ENCODE measurements at regions not wholly inside any gene's neighbourhood (a gene's known extent, or its start where the extent isn't known, plus 50 kb on each side); places are given as distances from the start of the nearest gene placed in this dataset.

DNA sequence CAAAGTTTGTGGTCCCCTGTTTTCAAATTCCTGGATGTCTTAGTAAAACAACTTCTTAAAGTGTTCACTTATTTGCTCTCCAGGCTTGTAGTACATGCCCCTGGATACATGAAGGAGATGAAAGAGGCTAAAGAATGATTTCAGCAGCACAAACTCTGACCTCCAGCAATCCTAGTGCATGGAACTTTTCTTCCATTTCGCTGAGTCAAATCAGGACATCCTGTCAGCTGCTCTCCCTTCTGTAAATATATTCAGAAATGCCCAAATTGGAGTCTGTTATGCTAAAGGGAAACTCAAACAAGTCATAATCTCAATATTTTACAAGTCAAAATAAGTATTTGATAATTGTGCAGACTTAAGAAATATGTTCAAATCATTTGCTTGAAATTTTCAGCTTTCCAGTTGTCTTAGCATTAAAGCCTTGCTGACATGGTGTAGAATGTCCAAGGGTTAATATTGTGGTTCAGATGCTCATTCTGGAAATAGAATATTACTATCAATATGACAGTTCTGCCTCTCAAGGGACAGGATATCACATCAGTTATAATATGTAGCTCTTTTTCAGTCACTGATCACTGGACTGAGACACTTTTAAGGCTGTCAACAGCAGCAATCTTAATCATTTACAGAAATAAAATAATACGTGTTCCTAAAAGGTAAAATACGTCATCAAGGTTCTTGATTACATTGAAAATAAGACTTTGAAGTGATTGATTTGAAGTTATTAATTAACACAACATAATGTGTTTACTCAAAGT is 1157.3 kb downstream of the PLA2G4A start:
- Histone ChIP-seq H3K27ac (ENCODE audit: low read depth in 1 of 2, low read length in 2 of 2) (no peak overlapping the region), H3K36me3 (ENCODE audit: insufficient read depth, low read length) (no peaks in the 10 kb centered on the region), H3K9me3 (ENCODE audit: control insufficient read depth in 1 of 2, insufficient read depth in 1 of 2, low read length in 2 of 2) (no peaks in the 10 kb centered on the region), H3K4me3 (ENCODE audit: low read length) (no peak overlapping the region), H3K4me1 (ENCODE audit: insufficient read depth, low read length) (no peaks in the 10 kb centered on the region), H3K27me3 (ENCODE audit: control insufficient read depth in 1 of 2, insufficient read depth in 2 of 2, low read length in 2 of 2) (no peaks in the 10 kb centered on the region)
- Mint-ChIP-seq H3K4me3 (no peak overlapping the region), H3K27me3 (no peaks in the 10 kb centered on the region), H3K36me3 (ENCODE audit: low read depth) (no peaks in the 10 kb centered on the region), H3K27ac (no peak overlapping the region), H3K4me1 (ENCODE audit: low read depth) (no peaks in the 10 kb centered on the region), H3K9me3 (peaks cover 4% of the 10 kb centered on the region)
- DNase-seq (no peak), ATAC-seq (ENCODE audit: poor library complexity) (no peak)
- TF ChIP-seq, protein P1, sequence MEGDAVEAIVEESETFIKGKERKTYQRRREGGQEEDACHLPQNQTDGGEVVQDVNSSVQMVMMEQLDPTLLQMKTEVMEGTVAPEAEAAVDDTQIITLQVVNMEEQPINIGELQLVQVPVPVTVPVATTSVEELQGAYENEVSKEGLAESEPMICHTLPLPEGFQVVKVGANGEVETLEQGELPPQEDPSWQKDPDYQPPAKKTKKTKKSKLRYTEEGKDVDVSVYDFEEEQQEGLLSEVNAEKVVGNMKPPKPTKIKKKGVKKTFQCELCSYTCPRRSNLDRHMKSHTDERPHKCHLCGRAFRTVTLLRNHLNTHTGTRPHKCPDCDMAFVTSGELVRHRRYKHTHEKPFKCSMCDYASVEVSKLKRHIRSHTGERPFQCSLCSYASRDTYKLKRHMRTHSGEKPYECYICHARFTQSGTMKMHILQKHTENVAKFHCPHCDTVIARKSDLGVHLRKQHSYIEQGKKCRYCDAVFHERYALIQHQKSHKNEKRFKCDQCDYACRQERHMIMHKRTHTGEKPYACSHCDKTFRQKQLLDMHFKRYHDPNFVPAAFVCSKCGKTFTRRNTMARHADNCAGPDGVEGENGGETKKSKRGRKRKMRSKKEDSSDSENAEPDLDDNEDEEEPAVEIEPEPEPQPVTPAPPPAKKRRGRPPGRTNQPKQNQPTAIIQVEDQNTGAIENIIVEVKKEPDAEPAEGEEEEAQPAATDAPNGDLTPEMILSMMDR (IDR thresholded peaks at IDR 0.05): no peak
- intact Hi-C loops (cut with DNase I, micrococcal nuclease): no loop called here
- ChIA-PET CTCF (no interaction called here), POLR2A (no interaction called here)

DNA sequence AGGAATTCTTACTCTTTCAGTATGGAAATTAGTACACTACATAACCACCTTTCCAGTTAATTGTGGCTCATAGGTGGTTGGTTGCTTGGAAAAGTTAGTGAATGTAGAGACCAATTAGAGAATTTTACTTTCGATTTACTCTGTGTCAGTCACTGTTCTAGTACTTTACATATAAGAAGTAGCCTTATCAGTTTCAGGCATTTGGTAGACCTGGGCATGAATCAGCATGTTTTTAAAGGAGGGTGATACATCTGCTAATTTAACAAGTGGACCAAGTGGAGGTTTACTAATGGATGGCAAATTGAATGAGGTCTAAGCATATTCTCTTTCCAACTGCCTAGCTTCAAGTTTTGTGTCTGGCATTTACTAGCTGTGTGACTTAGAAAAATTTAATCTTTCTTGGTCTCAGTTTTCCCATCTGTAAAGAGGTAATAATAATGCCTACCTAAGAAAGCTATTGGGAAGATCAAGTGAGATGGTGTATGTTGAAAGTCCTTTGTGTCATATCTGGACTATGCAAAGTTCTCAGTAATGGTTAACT is 1158.6 kb downstream of the PLA2G4A start:
- no peaks in the 10 kb centered on the region for H3K4me1 ChIP-seq (ENCODE audit: insufficient read depth, low read length)
- no peak for DNase-seq
- intact Hi-C loops (cut with DNase I, micrococcal nuclease): no loop called here
- H3K27ac ChIP-seq (ENCODE audit: low read depth in 1 of 2, low read length in 2 of 2): no peak overlapping the region
- H3K27me3 ChIP-seq (ENCODE audit: control insufficient read depth in 1 of 2, insufficient read depth in 2 of 2, low read length in 2 of 2): no peaks in the 10 kb centered on the region
- Mint-ChIP-seq H3K4me3 (no peak overlapping the region), H3K4me1 (ENCODE audit: low read depth) (no peaks in the 10 kb centered on the region), H3K9me3 (peaks cover 3% of the 10 kb centered on the region), H3K27me3 (no peaks in the 10 kb centered on the region), H3K36me3 (ENCODE audit: low read depth) (no peaks in the 10 kb centered on the region), H3K27ac (no peak overlapping the region)
- no peak for ATAC-seq (ENCODE audit: poor library complexity)
- CTCF ChIA-PET: no interaction called here
- H3K9me3 ChIP-seq (ENCODE audit: control insufficient read depth in 1 of 2, insufficient read depth in 1 of 2, low read length in 2 of 2): no peaks in the 10 kb centered on the region
- POLR2A ChIA-PET: no interaction called here
- H3K4me3 ChIP-seq (ENCODE audit: low read length): no peak overlapping the region
- H3K36me3 ChIP-seq (ENCODE audit: insufficient read depth, low read length): no peaks in the 10 kb centered on the region
- TF ChIP-seq, protein P1 (IDR thresholded peaks at IDR 0.05): no peak

DNA sequence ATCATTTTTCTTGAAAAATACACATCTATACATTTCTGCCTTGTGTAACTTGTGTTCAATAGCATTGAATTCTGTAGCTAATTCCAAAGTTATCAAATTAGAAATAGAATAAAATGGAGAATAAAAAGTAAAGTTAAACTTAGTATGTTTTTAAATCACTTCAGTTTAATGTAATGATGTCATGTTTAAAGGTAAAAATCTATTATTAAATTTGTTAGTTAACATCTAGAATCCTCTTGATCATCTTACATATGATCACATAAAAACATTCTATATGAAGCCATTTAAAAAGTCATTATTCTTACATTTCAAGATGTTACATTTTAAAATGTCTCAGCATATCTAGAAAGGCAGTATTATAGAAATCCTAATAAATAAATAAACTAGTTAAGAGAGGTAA is 1163.2 kb downstream of the PLA2G4A start:
- no peak overlapping the region for H3K27ac ChIP-seq (ENCODE audit: low read depth in 1 of 2, low read length in 2 of 2)
- Mint-ChIP-seq H3K9me3 (peaks cover 7% of the 10 kb centered on the region), H3K27me3 (no peaks in the 10 kb centered on the region), H3K4me3 (no peak overlapping the region), H3K27ac (no peak overlapping the region), H3K36me3 (ENCODE audit: low read depth) (no peaks in the 10 kb centered on the region), H3K4me1 (ENCODE audit: low read depth) (no peaks in the 10 kb centered on the region)
- H3K4me1 ChIP-seq (ENCODE audit: insufficient read depth, low read length): no peaks in the 10 kb centered on the region
- ATAC-seq (ENCODE audit: poor library complexity) (no peak), DNase-seq (no peak)
- no peaks in the 10 kb centered on the region for H3K36me3 ChIP-seq (ENCODE audit: insufficient read depth, low read length)
- intact Hi-C loops (cut with DNase I, micrococcal nuclease): no loop called here
- no peak overlapping the region for H3K4me3 ChIP-seq (ENCODE audit: low read length)
- TF ChIP-seq, protein P1 (IDR thresholded peaks at IDR 0.05): no peak
- POLR2A ChIA-PET: no interaction called here
- CTCF ChIA-PET: no interaction called here
- no peaks in the 10 kb centered on the region for H3K9me3 ChIP-seq (ENCODE audit: control insufficient read depth in 1 of 2, insufficient read depth in 1 of 2, low read length in 2 of 2)
- no peaks in the 10 kb centered on the region for H3K27me3 ChIP-seq (ENCODE audit: control insufficient read depth in 1 of 2, insufficient read depth in 2 of 2, low read length in 2 of 2)
